Endodermal cell (in vitro differentiated cells): ENCODE measurements at regions not wholly inside any gene's neighbourhood (a gene's known extent, or its start where the extent isn't known, plus 50 kb on each side); places are given as distances from the start of the nearest gene placed in this dataset.

Source experiments
- DNase-seq: peaks from one replicate; pipeline ENCODE4 v3.0.0-alpha.2; 2017
- H3K27ac ChIP-seq: 2 replicates; pipeline ENCODE4 v1.5.1; 2013; ENCODE audit warnings: mild to moderate bottlenecking, low read depth, low read length, moderate library complexity
- H3K27me3 ChIP-seq: 2 replicates; pipeline ENCODE4 v1.6.1; 2013; ENCODE audit warnings: mild to moderate bottlenecking, low read length, moderate library complexity; ENCODE audit not compliant: insufficient read depth, control insufficient read depth, poor library complexity, severe bottlenecking
- H3K36me3 ChIP-seq: 2 replicates; pipeline ENCODE4 v1.7.0; 2013; ENCODE audit warnings: mild to moderate bottlenecking, low read length, moderate library complexity; ENCODE audit not compliant: control insufficient read depth, insufficient read depth
- H3K4me1 ChIP-seq: one replicate; pipeline ENCODE4 v1.7.0; 2013; ENCODE audit warnings: low read length; ENCODE audit not compliant: control insufficient read depth, insufficient read depth
- H3K4me3 ChIP-seq: 2 replicates; pipeline ENCODE4 v1.5.1; 2013; ENCODE audit warnings: mild to moderate bottlenecking, low read length, moderate library complexity
- H3K9ac ChIP-seq: 2 replicates; pipeline ENCODE4 v1.6.1; 2013; ENCODE audit warnings: mild to moderate bottlenecking, low read length, moderate library complexity; ENCODE audit not compliant: poor library complexity, severe bottlenecking; ENCODE audit errors: extremely low read depth
- H3K9me3 ChIP-seq: 2 replicates; pipeline ENCODE4 v1.6.1; 2013; ENCODE audit warnings: mild to moderate bottlenecking, low read length, moderate library complexity; ENCODE audit not compliant: control insufficient read depth
- H3K27ac Mint-ChIP-seq: 2 replicates; pipeline ENCODE4 v1.8.0; 2020; ENCODE audit warnings: mixed read lengths
- H3K27me3 Mint-ChIP-seq: 2 replicates; pipeline ENCODE4 v1.8.0; 2021; ENCODE audit warnings: mild to moderate bottlenecking, mixed read lengths; ENCODE audit not compliant: insufficient read depth
- H3K36me3 Mint-ChIP-seq: 2 replicates; pipeline ENCODE4 v1.8.0; 2020; ENCODE audit warnings: low read depth, mixed read lengths
- H3K4me1 Mint-ChIP-seq: 2 replicates; pipeline ENCODE4 v1.8.0; 2020; ENCODE audit warnings: mixed read lengths
- H3K4me3 Mint-ChIP-seq: 2 replicates; pipeline ENCODE4 v1.8.0; 2020; ENCODE audit warnings: mild to moderate bottlenecking, moderate library complexity, mixed read lengths
- H3K9me3 Mint-ChIP-seq: 2 replicates; pipeline ENCODE4 v1.8.0; 2020; ENCODE audit warnings: mild to moderate bottlenecking, mixed read lengths
- CTCF ChIP-seq: fragments of 200-600 bp; sonication (generic); conservative IDR thresholded peaks from 2 replicates; pipeline ENCODE4 v1.5.0; 2021; ENCODE audit warnings: antibody characterized with exemption, mild to moderate bottlenecking
- WGBS, 2 experiments: methylation state at CpG; one replicate each; pipeline versions ENCODE4 v1.1.5 to v1.1.7; 2013; ENCODE audit warnings: missing lambda C conversion rate in 2 of 2, mixed read lengths in 1 of 2; ENCODE audit not compliant: insufficient coverage in 1 of 2, insufficient read length in 1 of 2; 5-methylcytosine and 5-hydroxymethylcytosine counted together

DNA sequence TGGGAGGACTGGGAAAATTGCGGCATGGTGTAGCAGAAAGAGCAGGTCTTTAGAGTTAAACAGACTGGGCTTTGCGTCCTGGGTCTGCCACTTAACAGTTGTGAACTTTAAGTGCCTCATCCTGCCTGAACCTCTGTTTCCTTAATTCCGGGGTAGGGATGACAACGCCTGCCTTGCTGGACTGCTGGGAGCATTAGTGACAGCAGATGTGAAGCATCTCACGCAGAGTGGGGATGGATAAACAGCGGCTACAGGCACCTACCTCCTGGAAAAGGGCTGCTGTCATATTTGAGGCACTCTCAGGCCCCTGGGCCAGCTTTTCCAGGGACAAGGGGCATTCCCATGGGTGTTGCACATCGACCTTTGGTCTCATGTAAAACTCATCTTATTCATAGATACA lies 572.2 kb downstream of the TBC1D22A start:
- no peak overlapping the region for H3K4me3 Mint-ChIP-seq
- no peak overlapping the region for H3K27ac Mint-ChIP-seq
- H3K27me3 Mint-ChIP-seq, result no peaks in the 10 kb centered on the region
- H3K4me1 Mint-ChIP-seq, result no peaks in the 10 kb centered on the region
- Histone ChIP-seq H3K4me3 (no peak overlapping the region), H3K36me3 (no peaks in the 10 kb centered on the region), H3K4me1 (no peaks in the 10 kb centered on the region), H3K27ac (no peak overlapping the region), H3K9me3 (peaks cover 62% of the 10 kb centered on the region), H3K9ac (no peak overlapping the region), H3K27me3 (no peaks in the 10 kb centered on the region)
- no peak for DNase-seq
- H3K9me3 Mint-ChIP-seq, result peaks cover 96% of the 10 kb centered on the region
- WGBS, 2 experiments, result 61 to 70% methylated on average over 6 to 7 of the region's 7 CpGs
- peaks cover 5% of the 10 kb centered on the region for H3K36me3 Mint-ChIP-seq
- TF ChIP-seq CTCF, result no peak

DNA sequence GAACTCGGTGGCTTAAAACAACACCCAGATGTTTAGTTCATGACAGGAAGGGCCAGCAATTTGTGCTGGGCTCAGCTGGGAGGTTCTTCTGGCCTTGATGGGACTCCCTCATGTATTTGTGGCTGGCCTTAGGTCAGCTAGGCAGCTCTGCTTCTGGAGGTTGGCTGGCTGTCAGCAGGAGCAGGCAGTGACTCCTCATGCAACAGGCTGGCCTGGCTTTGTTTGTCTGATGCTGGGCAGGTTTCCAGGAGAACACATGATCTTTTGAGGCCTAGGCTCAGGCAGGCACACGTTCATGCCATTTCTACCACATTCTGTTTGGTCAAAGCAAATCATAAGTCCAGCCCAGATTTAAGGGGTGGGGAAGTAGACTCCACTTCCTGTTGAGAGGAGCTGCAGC lies 571.2 kb downstream of the TBC1D22A start:
- H3K27me3 ChIP-seq, result no peaks in the 10 kb centered on the region
- no peak overlapping the region for H3K27ac ChIP-seq
- no peak for DNase-seq
- H3K4me3 ChIP-seq, result no peak overlapping the region
- peaks cover 96% of the 10 kb centered on the region for H3K9me3 Mint-ChIP-seq
- no peaks in the 10 kb centered on the region for H3K4me1 Mint-ChIP-seq
- no peak for TF ChIP-seq CTCF
- no peaks in the 10 kb centered on the region for H3K36me3 ChIP-seq
- H3K27ac Mint-ChIP-seq, result no peak overlapping the region
- H3K9ac ChIP-seq, result no peak overlapping the region
- H3K27me3 Mint-ChIP-seq, result no peaks in the 10 kb centered on the region
- no peaks in the 10 kb centered on the region for H3K4me1 ChIP-seq
- H3K36me3 Mint-ChIP-seq, result peaks cover 5% of the 10 kb centered on the region
- no peak overlapping the region for H3K4me3 Mint-ChIP-seq
- WGBS, 2 experiments, result 43 to 56% methylated on average over 2 of the region's 2 CpGs
- peaks cover 65% of the 10 kb centered on the region for H3K9me3 ChIP-seq

DNA sequence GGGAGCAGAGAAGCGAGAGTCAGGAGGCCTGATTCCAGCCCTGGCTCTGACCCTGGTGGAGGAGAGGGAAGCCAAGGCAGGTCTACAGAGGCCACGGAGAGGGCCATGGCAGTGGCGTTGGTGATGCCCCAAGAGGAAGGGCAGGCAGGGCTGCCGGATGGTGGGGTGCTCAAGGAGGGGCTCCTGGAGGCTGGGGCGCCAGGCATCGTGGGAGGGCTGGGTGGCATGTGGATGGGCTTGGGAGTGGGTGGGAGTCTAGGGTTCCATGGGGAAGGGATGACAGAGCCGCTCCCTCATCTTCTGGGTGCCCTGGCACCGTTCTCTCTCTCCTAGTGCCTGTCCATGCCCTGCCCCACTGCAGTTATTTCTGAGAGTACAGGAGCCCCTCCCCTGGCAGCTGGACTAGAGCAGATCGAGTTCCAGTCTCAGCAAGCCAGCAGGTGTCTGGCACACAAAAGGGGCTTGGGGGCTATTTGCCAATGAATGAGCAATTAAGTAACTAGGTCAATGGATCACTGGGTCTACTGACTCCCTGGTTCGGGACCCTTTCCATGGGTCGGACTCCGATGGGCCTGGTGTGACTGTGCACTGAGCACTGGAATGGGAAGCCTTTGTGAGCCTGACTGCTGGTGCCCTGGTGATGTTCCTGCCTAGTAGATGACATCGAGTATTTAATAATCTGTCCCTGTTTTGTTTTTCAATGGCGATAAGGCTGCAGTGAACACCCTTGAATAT lies 570.0 kb downstream of the TBC1D22A start:
- Mint-ChIP-seq H3K4me1 (no peaks in the 10 kb centered on the region), H3K4me3 (no peak overlapping the region), H3K9me3 (peaks cover 99% of the 10 kb centered on the region), H3K27ac (no peak overlapping the region), H3K27me3 (no peaks in the 10 kb centered on the region), H3K36me3 (peaks cover 7% of the 10 kb centered on the region)
- Histone ChIP-seq H3K9ac (no peak overlapping the region), H3K9me3 (peaks cover 70% of the 10 kb centered on the region), H3K4me1 (no peaks in the 10 kb centered on the region), H3K36me3 (no peaks in the 10 kb centered on the region), H3K27ac (no peak overlapping the region), H3K27me3 (no peaks in the 10 kb centered on the region), H3K4me3 (no peak overlapping the region)
- no peak for TF ChIP-seq CTCF
- WGBS, 2 experiments, result 77 to 82% methylated on average over 7 to 14 of the region's 14 CpGs
- DNase-seq, result no peak
